ENCODE measurements at regions not wholly inside any gene's neighbourhood (a gene's known extent, or its start where the extent isn't known, plus 50 kb on each side); places are given as distances from the start of the nearest gene placed in this dataset.
A peak's percentile ranks its signal among the peaks of the same experiment; 100 is the strongest.

- CTCF ChIA-PET (ENCODE audit: low intra/inter-chr PET ratio) = no interaction called here
- Histone ChIP-seq H2AFZ (ENCODE audit: low read depth, low read length) (peak overlapping the region; percentile 67), H3K27ac (ENCODE audit: extremely low read depth, low read depth, low read length) (no peak overlapping the region), H3K9me1 (ENCODE audit: control insufficient read depth, insufficient read depth, low read length) (no peaks in the 10 kb centered on the region), H3K4me2 (ENCODE audit: insufficient read depth, low read length) (no peak overlapping the region), H3K9me3 (replicated peaks; ENCODE audit: control insufficient read depth, insufficient read depth, low read depth, low read length) (0 out of 2 replicates have a peak, but pooled peaks cover 7% of the 10 kb centered on the region), H4K20me1 (replicated peaks; ENCODE audit: control insufficient read depth, insufficient read depth, low read length) (no peaks in the 10 kb centered on the region), H3K4me1 (replicated peaks in 1 of 2; ENCODE audit: control insufficient read depth in 2 of 2, insufficient read depth in 2 of 2, low read length in 2 of 2) (peaks cover 3 to 22% of the 10 kb centered on the region in 2 experiments; a peak in 4 of 5 replicates), H3K4me3 (no peak overlapping the region), H3K79me2 (ENCODE audit: control insufficient read depth, insufficient read depth, low read length) (no peaks in the 10 kb centered on the region), H3K9ac (ENCODE audit: insufficient read depth in 1 of 2, low read depth in 2 of 2, low read length in 2 of 2) (no peak overlapping the region), H3K27me3 (ENCODE audit: control insufficient read depth in 2 of 2, insufficient read depth in 2 of 2, low read length in 2 of 2) (no peaks in the 10 kb centered on the region), H3K36me3 (ENCODE audit: control insufficient read depth, insufficient read depth, low read length) (no peaks in the 10 kb centered on the region)
- in situ Hi-C loops (cut with MboI) (no loop called here), intact Hi-C loops (cut with micrococcal nuclease) (loop anchor here (5.0 kb wide), 2 partner anchors 62 to 397 kb away; no protein-coding TSS in a partner anchor)
- POLR2A ChIA-PET = interaction anchor here (0.9 to 2.0 kb wide), 5 partner anchors 11 to 194 kb away, joined by 3 to 8 read pairs (median 3); no protein-coding TSS in a partner anchor
- no TSS peak for BruUV-seq (replicated peaks)
- peak; percentile 61 for ATAC-seq
- DNase-seq (ENCODE audit: extremely low read depth in 1 of 4, low spot score in 3 of 4) = no peak
- WGBS (ENCODE audit: insufficient coverage, low coverage, missing lambda C conversion rate) = 29% methylated on average over 4 of the region's 4 CpGs
- no peak for FAIRE-seq
- no peak for TF ChIP-seq ZNF280A (IDR thresholded peaks at IDR 0.05; ENCODE audit: low read depth, partially characterized antibody)
- no peak for TF ChIP-seq KHSRP (IDR thresholded peaks at IDR 0.05)
- TF ChIP-seq ZC3H4 (CRISPR knock-in tag; IDR thresholded peaks at IDR 0.05; ENCODE audit: borderline replicate concordance) = no peak
- TF ChIP-seq FOXJ3 (CRISPR knock-in tag; IDR thresholded peaks at IDR 0.05) = no peak
- TF ChIP-seq SIRT6 (IDR thresholded peaks at IDR 0.05; ENCODE audit: low read depth, low read length) = no peak
- TF ChIP-seq ATF1 (CRISPR knock-in tag; IDR thresholded peaks at IDR 0.05) = no peak
- TF ChIP-seq ATF1 (tag; IDR thresholded peaks at IDR 0.05) = peak; percentile 52; the same call in 1 of the 2 replicates
- no peak for TF ChIP-seq NEUROD1 (IDR thresholded peaks at IDR 0.05; ENCODE audit: borderline replicate concordance, low read depth, low read length, partially characterized antibody)
- TF ChIP-seq DLX4 (CRISPR knock-in tag; IDR thresholded peaks at IDR 0.05) = no peak
- TF ChIP-seq ZNF347 (CRISPR knock-in tag; IDR thresholded peaks at IDR 0.05; ENCODE audit: low read depth) = no peak
- no peak for TF ChIP-seq ZNF780A (CRISPR knock-in tag; IDR thresholded peaks at IDR 0.05)
- TF ChIP-seq ZNF324 (CRISPR knock-in tag; IDR thresholded peaks at IDR 0.05) = no peak
- TF ChIP-seq MCM7 (IDR thresholded peaks at IDR 0.05) = no peak
- TF ChIP-seq ATF7 (IDR thresholded peaks at IDR 0.05) = 0 out of 2 replicates have a peak, but pooled peaks have one; percentile 18
- TF ChIP-seq RAD51 (IDR thresholded peaks at IDR 0.05; ENCODE audit: borderline replicate concordance, low read depth) = no peak
- TF ChIP-seq THAP7 (CRISPR knock-in tag; IDR thresholded peaks at IDR 0.05) = no peak
- TF ChIP-seq NR4A1 (CRISPR knock-in tag; IDR thresholded peaks at IDR 0.05) = no peak
- no peak; the same call in none of the 2 replicates for TF ChIP-seq NR4A1 (tag; IDR thresholded peaks at IDR 0.05)
- TF ChIP-seq POLR2B (IDR thresholded peaks at IDR 0.05; ENCODE audit: low read depth, partially characterized antibody) = no peak
- 0 out of 2 replicates have a peak, but pooled peaks have one; percentile 29 for TF ChIP-seq ZNF395 (CRISPR knock-in tag; IDR thresholded peaks at IDR 0.05)
Observed at GRCh38 chr6:119544325-119545175, 195.0 kb upstream of the MAN1A1 start.
